ENCODE measurements at regions not wholly inside any gene's neighbourhood (a gene's known extent, or its start where the extent isn't known, plus 50 kb on each side); places are given as distances from the start of the nearest gene placed in this dataset.
"Not testable (repeated sequence)": the region's sequence is repeated elsewhere in the genome, so short reads cannot be mapped to it uniquely, and the experiment has no call there.

- TF ChIP-seq EZH2 (IDR thresholded peaks at IDR 0.05; ENCODE audit: insufficient read depth, poor library complexity, severe bottlenecking); EZH2phosphoT487 (IDR thresholded peaks at IDR 0.05; ENCODE audit: insufficient read depth, low read depth): not testable (repeated sequence)
Observed at GRCh38 chr2:240243049-240243448, 102.6 kb upstream of the OTOS start.

All from GM23248 (cell line).